Activated CD8-positive, alpha-beta memory T cell treated with anti-CD3 and anti-CD28 coated beads, Interleukin-2, amount 10 ng/mL, durations not matched to agents 7 days and 5 days (primary cell): ENCODE measurements at regions not wholly inside any gene's neighbourhood (a gene's known extent, or its start where the extent isn't known, plus 50 kb on each side); places are given as distances from the start of the nearest gene placed in this dataset.

Source experiments
- ATAC-seq: fragments of 150-1000 bp; cut with Tn5 transposase; one replicate; pipeline ENCODE4 v1.10.0; 2021; ENCODE audit warnings: moderate library complexity
- CTCF ChIA-PET: fragments of 350-600 bp; sonication (Branson Sonifier 250); formaldehyde crosslinking; loops from one replicate; lab custom pipeline; 2021; ENCODE audit warnings: antibody characterized with exemption; lab: Charles Lee
- DNase-seq: peaks from one replicate; pipeline ENCODE4 v3.0.0-alpha.2; 2020
- H3K27ac Mint-ChIP-seq: one replicate; pipeline ENCODE4 v1.8.0; 2021; ENCODE audit warnings: mild to moderate bottlenecking, mixed read lengths
- H3K27me3 Mint-ChIP-seq: one replicate; pipeline ENCODE4 v1.8.0; 2021; ENCODE audit warnings: mixed read lengths
- H3K36me3 Mint-ChIP-seq: one replicate; pipeline ENCODE4 v1.8.0; 2021; ENCODE audit warnings: mild to moderate bottlenecking, mixed read lengths
- H3K4me1 Mint-ChIP-seq: one replicate; pipeline ENCODE4 v1.8.0; 2021; ENCODE audit warnings: mixed read lengths
- H3K4me3 Mint-ChIP-seq: one replicate; pipeline ENCODE4 v1.8.0; 2021; ENCODE audit warnings: mild to moderate bottlenecking, moderate library complexity, mixed read lengths
- H3K9me3 Mint-ChIP-seq: one replicate; pipeline ENCODE4 v1.8.0; 2022; ENCODE audit warnings: low read depth, mixed read lengths

GRCh38 chr12:20184514-20184913, 183.8 kb upstream of the PDE3A start:
- no peak for ATAC-seq
- DNase-seq: no peak
- no peak overlapping the region for H3K4me3 Mint-ChIP-seq
- no peaks in the 10 kb centered on the region for H3K36me3 Mint-ChIP-seq
- H3K27me3 Mint-ChIP-seq: no peaks in the 10 kb centered on the region
- no peak overlapping the region for H3K27ac Mint-ChIP-seq
- CTCF ChIA-PET: no interaction called here
- no peaks in the 10 kb centered on the region for H3K4me1 Mint-ChIP-seq
- no peaks in the 10 kb centered on the region for H3K9me3 Mint-ChIP-seq

- CTCF ChIA-PET: no interaction called here
- H3K36me3 Mint-ChIP-seq: no peaks in the 10 kb centered on the region
Observed at GRCh38 chr12:20187456-20187855, 180.9 kb upstream of the PDE3A start.

GRCh38 chr12:20188930-20189653, 179.2 kb upstream of the PDE3A start:
- ATAC-seq (no peak), DNase-seq (no peak)
- CTCF ChIA-PET: interaction anchor here (0.6 kb wide), 1 partner anchor 11 kb away, joined by 3 read pairs; no protein-coding TSS in a partner anchor
- no peak overlapping the region for H3K27ac Mint-ChIP-seq
- no peaks in the 10 kb centered on the region for H3K4me1 Mint-ChIP-seq
- no peaks in the 10 kb centered on the region for H3K9me3 Mint-ChIP-seq
- H3K4me3 Mint-ChIP-seq: no peak overlapping the region
- no peaks in the 10 kb centered on the region for H3K27me3 Mint-ChIP-seq
- no peaks in the 10 kb centered on the region for H3K36me3 Mint-ChIP-seq

More at GRCh38 chr12:20187456-20187855, 180.9 kb upstream of the PDE3A start:
- Mint-ChIP-seq H3K9me3 (no peaks in the 10 kb centered on the region), H3K4me1 (no peaks in the 10 kb centered on the region), H3K27ac (no peak overlapping the region), H3K4me3 (no peak overlapping the region), H3K27me3 (no peaks in the 10 kb centered on the region)
- DNase-seq (no peak), ATAC-seq (no peak)

GRCh38 chr12:20189767-20190166, 178.6 kb upstream of the PDE3A start:
- CTCF ChIA-PET: no interaction called here
- Mint-ChIP-seq H3K9me3 (no peaks in the 10 kb centered on the region), H3K4me3 (no peak overlapping the region), H3K27me3 (no peaks in the 10 kb centered on the region), H3K4me1 (no peaks in the 10 kb centered on the region), H3K27ac (no peak overlapping the region), H3K36me3 (no peaks in the 10 kb centered on the region)
- DNase-seq (no peak), ATAC-seq (no peak)

GRCh38 chr12:20194171-20194570, 174.2 kb upstream of the PDE3A start:
- no peak overlapping the region for H3K4me3 Mint-ChIP-seq
- ATAC-seq: no peak
- no peaks in the 10 kb centered on the region for H3K9me3 Mint-ChIP-seq
- H3K36me3 Mint-ChIP-seq: no peaks in the 10 kb centered on the region
- CTCF ChIA-PET: no interaction called here
- no peak for DNase-seq
- no peaks in the 10 kb centered on the region for H3K4me1 Mint-ChIP-seq
- H3K27ac Mint-ChIP-seq: no peak overlapping the region
- no peaks in the 10 kb centered on the region for H3K27me3 Mint-ChIP-seq

- no peak for DNase-seq
- CTCF ChIA-PET: no interaction called here
- no peak overlapping the region for H3K4me3 Mint-ChIP-seq
- H3K27me3 Mint-ChIP-seq: no peaks in the 10 kb centered on the region
- H3K9me3 Mint-ChIP-seq: no peaks in the 10 kb centered on the region
- H3K4me1 Mint-ChIP-seq: no peaks in the 10 kb centered on the region
- no peak for ATAC-seq
- no peaks in the 10 kb centered on the region for H3K36me3 Mint-ChIP-seq
- no peak overlapping the region for H3K27ac Mint-ChIP-seq
Observed at GRCh38 chr12:20196767-20197166, 171.6 kb upstream of the PDE3A start.

- Mint-ChIP-seq H3K4me1 (no peaks in the 10 kb centered on the region), H3K27me3 (no peaks in the 10 kb centered on the region), H3K4me3 (no peak overlapping the region), H3K27ac (no peak overlapping the region), H3K9me3 (no peaks in the 10 kb centered on the region), H3K36me3 (no peaks in the 10 kb centered on the region)
- CTCF ChIA-PET: no interaction called here
- ATAC-seq: no peak
- DNase-seq: no peak
Observed at GRCh38 chr12:20197411-20197810, 170.9 kb upstream of the PDE3A start.

- no peak for ATAC-seq
- Mint-ChIP-seq H3K4me3 (no peak overlapping the region), H3K4me1 (no peaks in the 10 kb centered on the region), H3K36me3 (no peaks in the 10 kb centered on the region), H3K27me3 (no peaks in the 10 kb centered on the region), H3K9me3 (no peaks in the 10 kb centered on the region), H3K27ac (no peak overlapping the region)
- no peak for DNase-seq
- CTCF ChIA-PET: interaction anchor here (1.2 kb wide), 1 partner anchor 11 kb away, joined by 3 read pairs; no protein-coding TSS in a partner anchor
Observed at GRCh38 chr12:20199780-20200179, 168.6 kb upstream of the PDE3A start.

GRCh38 chr12:20201733-20202132, 166.6 kb upstream of the PDE3A start:
- CTCF ChIA-PET: interaction anchor here (0.9 kb wide), 1 partner anchor 17 kb away, joined by 3 read pairs; no protein-coding TSS in a partner anchor
- DNase-seq: no peak
- H3K36me3 Mint-ChIP-seq: no peaks in the 10 kb centered on the region

GRCh38 chr12:20205854-20206253, 162.5 kb upstream of the PDE3A start:
- no peak for ATAC-seq
- DNase-seq: no peak
- CTCF ChIA-PET: no interaction called here
- no peak overlapping the region for H3K4me3 Mint-ChIP-seq
- H3K9me3 Mint-ChIP-seq: no peaks in the 10 kb centered on the region
- no peak overlapping the region for H3K27ac Mint-ChIP-seq
- H3K27me3 Mint-ChIP-seq: no peaks in the 10 kb centered on the region
- H3K36me3 Mint-ChIP-seq: no peaks in the 10 kb centered on the region
- H3K4me1 Mint-ChIP-seq: no peaks in the 10 kb centered on the region

More at GRCh38 chr12:20201733-20202132, 166.6 kb upstream of the PDE3A start:
- H3K9me3 Mint-ChIP-seq: no peaks in the 10 kb centered on the region
- no peak overlapping the region for H3K27ac Mint-ChIP-seq
- no peaks in the 10 kb centered on the region for H3K27me3 Mint-ChIP-seq
- H3K4me3 Mint-ChIP-seq: no peak overlapping the region
- H3K4me1 Mint-ChIP-seq: no peaks in the 10 kb centered on the region
- no peak for ATAC-seq

GRCh38 chr12:20206410-20206809, 161.9 kb upstream of the PDE3A start:
- no peaks in the 10 kb centered on the region for H3K4me1 Mint-ChIP-seq
- H3K36me3 Mint-ChIP-seq: no peaks in the 10 kb centered on the region
- H3K4me3 Mint-ChIP-seq: no peak overlapping the region
- no peak for DNase-seq
- ATAC-seq: no peak
- H3K27ac Mint-ChIP-seq: no peak overlapping the region
- no peaks in the 10 kb centered on the region for H3K27me3 Mint-ChIP-seq
- H3K9me3 Mint-ChIP-seq: no peaks in the 10 kb centered on the region
- CTCF ChIA-PET: no interaction called here

GRCh38 chr12:20210621-20211215, 157.6 kb upstream of the PDE3A start:
- Mint-ChIP-seq H3K27ac (no peak overlapping the region), H3K9me3 (no peaks in the 10 kb centered on the region)
- CTCF ChIA-PET: no interaction called here

GRCh38 chr12:20211541-20211940, 156.8 kb upstream of the PDE3A start:
- no peaks in the 10 kb centered on the region for H3K4me1 Mint-ChIP-seq
- no peaks in the 10 kb centered on the region for H3K9me3 Mint-ChIP-seq
- no peaks in the 10 kb centered on the region for H3K36me3 Mint-ChIP-seq
- H3K27ac Mint-ChIP-seq: no peak overlapping the region
- DNase-seq: no peak
- ATAC-seq: no peak
- CTCF ChIA-PET: no interaction called here
- no peak overlapping the region for H3K4me3 Mint-ChIP-seq
- H3K27me3 Mint-ChIP-seq: no peaks in the 10 kb centered on the region

More at GRCh38 chr12:20210621-20211215, 157.6 kb upstream of the PDE3A start:
- DNase-seq (no peak), ATAC-seq (no peak)
- Mint-ChIP-seq H3K36me3 (no peaks in the 10 kb centered on the region), H3K27me3 (no peaks in the 10 kb centered on the region), H3K4me3 (no peak overlapping the region), H3K4me1 (no peaks in the 10 kb centered on the region)

GRCh38 chr12:20211981-20212421, 156.3 kb upstream of the PDE3A start:
- no peak overlapping the region for H3K27ac Mint-ChIP-seq
- no peak for ATAC-seq
- no peaks in the 10 kb centered on the region for H3K9me3 Mint-ChIP-seq
- H3K4me1 Mint-ChIP-seq: no peaks in the 10 kb centered on the region
- no peak overlapping the region for H3K4me3 Mint-ChIP-seq
- CTCF ChIA-PET: no interaction called here
- no peaks in the 10 kb centered on the region for H3K36me3 Mint-ChIP-seq
- DNase-seq: no peak
- no peaks in the 10 kb centered on the region for H3K27me3 Mint-ChIP-seq
